ENCODE measurements at regions not wholly inside any gene's neighbourhood (a gene's known extent, or its start where the extent isn't known, plus 50 kb on each side); places are given as distances from the start of the nearest gene placed in this dataset.

GRCh38 chr2:43005975-43006833 is 213.8 kb upstream of the HAAO start:
- no peak for TF ChIP-seq CTCF (optimal IDR thresholded peaks at IDR 0.05 in 1 of 3, IDR thresholded peaks at IDR 0.05 in 1 of 3, conservative IDR thresholded peaks at IDR 0.05 in 1 of 3; ENCODE audit: extremely low read depth in 1 of 3, insufficient read depth in 2 of 3, low read length in 3 of 3)
- no peak for TF ChIP-seq EZH2 (IDR thresholded peaks at IDR 0.05; ENCODE audit: low read length)

Measured in keratinocyte (primary cell).